ENCODE measurements at regions not wholly inside any gene's neighbourhood (a gene's known extent, or its start where the extent isn't known, plus 50 kb on each side); places are given as distances from the start of the nearest gene placed in this dataset.

DNA sequence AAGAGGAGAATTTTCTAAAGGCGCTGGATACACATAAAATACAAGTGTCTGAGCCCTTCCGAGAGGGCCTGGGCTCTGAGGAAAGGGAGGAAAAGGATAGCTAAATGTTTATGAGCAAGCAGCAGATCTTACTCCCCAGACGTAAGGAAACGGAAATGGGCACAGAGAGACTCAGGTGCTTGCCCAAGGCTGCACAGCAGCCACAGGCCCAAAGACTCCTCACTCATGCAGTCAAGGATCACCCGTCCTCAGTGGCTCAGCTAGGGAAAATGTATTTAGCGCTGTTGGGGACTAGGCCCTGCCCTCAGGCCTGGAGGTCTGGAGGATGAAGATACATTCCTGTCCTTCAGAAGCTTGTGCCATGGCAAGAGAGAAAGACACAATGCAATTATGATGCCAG lies 107.2 kb upstream of the SYT13 start:
- TF ChIP-seq, protein P1, sequence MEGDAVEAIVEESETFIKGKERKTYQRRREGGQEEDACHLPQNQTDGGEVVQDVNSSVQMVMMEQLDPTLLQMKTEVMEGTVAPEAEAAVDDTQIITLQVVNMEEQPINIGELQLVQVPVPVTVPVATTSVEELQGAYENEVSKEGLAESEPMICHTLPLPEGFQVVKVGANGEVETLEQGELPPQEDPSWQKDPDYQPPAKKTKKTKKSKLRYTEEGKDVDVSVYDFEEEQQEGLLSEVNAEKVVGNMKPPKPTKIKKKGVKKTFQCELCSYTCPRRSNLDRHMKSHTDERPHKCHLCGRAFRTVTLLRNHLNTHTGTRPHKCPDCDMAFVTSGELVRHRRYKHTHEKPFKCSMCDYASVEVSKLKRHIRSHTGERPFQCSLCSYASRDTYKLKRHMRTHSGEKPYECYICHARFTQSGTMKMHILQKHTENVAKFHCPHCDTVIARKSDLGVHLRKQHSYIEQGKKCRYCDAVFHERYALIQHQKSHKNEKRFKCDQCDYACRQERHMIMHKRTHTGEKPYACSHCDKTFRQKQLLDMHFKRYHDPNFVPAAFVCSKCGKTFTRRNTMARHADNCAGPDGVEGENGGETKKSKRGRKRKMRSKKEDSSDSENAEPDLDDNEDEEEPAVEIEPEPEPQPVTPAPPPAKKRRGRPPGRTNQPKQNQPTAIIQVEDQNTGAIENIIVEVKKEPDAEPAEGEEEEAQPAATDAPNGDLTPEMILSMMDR (conservative IDR thresholded peaks at IDR 0.05; ENCODE audit: low read length), result no peak
- no peak for TF ChIP-seq EZH2phosphoT487 (IDR thresholded peaks at IDR 0.05; ENCODE audit: borderline replicate concordance, low read depth, low read length)
- H3K27ac ChIP-seq (ENCODE audit: low read depth, low read length, poor library complexity, severe bottlenecking), result no peak overlapping the region
- H2AFZ ChIP-seq (ENCODE audit: low read length), result no peak overlapping the region
- H3K79me2 ChIP-seq (ENCODE audit: insufficient read depth, low read depth, low read length), result no peaks in the 10 kb centered on the region
- no peak for DNase-seq (ENCODE audit: low spot score)
- no peaks in the 10 kb centered on the region for H3K36me3 ChIP-seq (ENCODE audit: insufficient read depth, low read length)
- H3K4me1 ChIP-seq (ENCODE audit: insufficient read depth, low read length, poor library complexity, severe bottlenecking), result no peaks in the 10 kb centered on the region
- no TSS peak for BruUV-seq (replicated peaks)
- H4K20me1 ChIP-seq (ENCODE audit: insufficient read depth, low read length), result no peaks in the 10 kb centered on the region
- no peaks in the 10 kb centered on the region for H3K9me2 ChIP-seq (ENCODE audit: insufficient read depth, low read length)
- ChIA-PET POLR2A (no interaction called here), CTCF (ENCODE audit: unreplicated experiment) (no interaction called here)
- H3K4me2 ChIP-seq (ENCODE audit: low read length), result no peak overlapping the region
- intact Hi-C loops (cut with micrococcal nuclease; ENCODE audit: unreplicated experiment), result no loop called here
- no peak overlapping the region for H3K4me3 ChIP-seq (ENCODE audit: low read depth, low read length, poor library complexity, severe bottlenecking)
- no peaks in the 10 kb centered on the region for H3K9me3 ChIP-seq (ENCODE audit: low read length)

DNA sequence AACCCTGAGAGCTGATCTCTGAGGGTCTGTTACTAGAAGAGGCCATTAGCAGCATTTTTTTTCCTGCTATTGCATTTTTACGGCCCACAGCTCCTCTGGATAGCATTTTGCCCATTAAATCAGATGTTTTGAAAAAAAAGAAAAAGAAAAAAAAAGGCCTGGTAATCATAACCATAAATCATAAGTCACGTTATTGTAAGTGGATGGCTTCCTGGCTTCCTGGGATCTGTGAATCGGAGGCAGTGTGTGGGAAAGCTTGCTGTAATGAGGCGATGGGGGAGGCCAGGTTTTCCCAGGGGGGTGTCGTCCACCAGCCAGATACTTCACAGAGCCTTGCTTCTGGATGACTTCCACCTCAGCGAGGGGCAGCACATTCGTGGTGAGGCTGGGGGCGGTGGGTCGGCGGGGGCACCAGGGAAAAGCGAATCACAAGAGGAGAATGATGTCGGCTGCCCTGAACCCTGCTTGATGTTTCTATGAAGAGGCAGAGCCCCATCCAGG lies 106.5 kb upstream of the SYT13 start:
- no peaks in the 10 kb centered on the region for H3K9me3 ChIP-seq (ENCODE audit: low read length)
- intact Hi-C loops (cut with micrococcal nuclease; ENCODE audit: unreplicated experiment), result no loop called here
- TF ChIP-seq, protein P1 (conservative IDR thresholded peaks at IDR 0.05; ENCODE audit: low read length), result no peak
- no peak for TF ChIP-seq EZH2phosphoT487 (IDR thresholded peaks at IDR 0.05; ENCODE audit: borderline replicate concordance, low read depth, low read length)
- no peak overlapping the region for H2AFZ ChIP-seq (ENCODE audit: low read length)
- H3K79me2 ChIP-seq (ENCODE audit: insufficient read depth, low read depth, low read length), result no peaks in the 10 kb centered on the region
- H4K20me1 ChIP-seq (ENCODE audit: insufficient read depth, low read length), result no peaks in the 10 kb centered on the region
- no peaks in the 10 kb centered on the region for H3K4me1 ChIP-seq (ENCODE audit: insufficient read depth, low read length, poor library complexity, severe bottlenecking)
- CTCF ChIA-PET (ENCODE audit: unreplicated experiment), result no interaction called here
- no TSS peak for BruUV-seq (replicated peaks)
- H3K36me3 ChIP-seq (ENCODE audit: insufficient read depth, low read length), result no peaks in the 10 kb centered on the region
- H3K9me2 ChIP-seq (ENCODE audit: insufficient read depth, low read length), result no peaks in the 10 kb centered on the region
- no peak overlapping the region for H3K4me2 ChIP-seq (ENCODE audit: low read length)
- H3K4me3 ChIP-seq (ENCODE audit: low read depth, low read length, poor library complexity, severe bottlenecking), result no peak overlapping the region
- no peak for DNase-seq (ENCODE audit: low spot score)
- POLR2A ChIA-PET, result no interaction called here
- H3K27ac ChIP-seq (ENCODE audit: low read depth, low read length, poor library complexity, severe bottlenecking), result no peak overlapping the region

DNA sequence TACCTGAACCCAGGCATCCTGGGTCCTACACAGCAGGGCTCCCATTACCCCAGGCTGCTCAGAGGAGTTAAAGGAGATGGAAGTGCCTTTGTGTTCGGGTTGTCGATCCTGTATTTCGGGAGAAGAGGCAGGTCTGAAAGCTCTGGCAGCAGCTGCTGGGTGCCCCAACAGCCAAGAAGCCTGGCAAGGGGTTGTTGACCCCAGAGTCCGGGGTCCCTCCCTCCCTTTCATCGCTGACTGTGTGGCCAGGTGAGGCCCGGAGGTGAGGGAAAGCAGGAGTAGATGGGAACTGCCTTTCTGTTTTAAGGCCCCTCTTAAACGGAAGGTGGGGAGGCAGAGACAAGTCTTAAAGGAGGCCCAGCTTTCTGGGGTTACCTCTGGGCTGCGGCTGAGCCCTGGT lies 106.0 kb upstream of the SYT13 start:
- no peak overlapping the region for H2AFZ ChIP-seq (ENCODE audit: low read length)
- ChIA-PET POLR2A (no interaction called here), CTCF (ENCODE audit: unreplicated experiment) (no interaction called here)
- no peaks in the 10 kb centered on the region for H3K79me2 ChIP-seq (ENCODE audit: insufficient read depth, low read depth, low read length)
- no peak for DNase-seq (ENCODE audit: low spot score)
- H4K20me1 ChIP-seq (ENCODE audit: insufficient read depth, low read length), result no peaks in the 10 kb centered on the region
- no peaks in the 10 kb centered on the region for H3K4me1 ChIP-seq (ENCODE audit: insufficient read depth, low read length, poor library complexity, severe bottlenecking)
- H3K36me3 ChIP-seq (ENCODE audit: insufficient read depth, low read length), result no peaks in the 10 kb centered on the region
- H3K4me3 ChIP-seq (ENCODE audit: low read depth, low read length, poor library complexity, severe bottlenecking), result no peak overlapping the region
- intact Hi-C loops (cut with micrococcal nuclease; ENCODE audit: unreplicated experiment), result no loop called here
- no peak overlapping the region for H3K4me2 ChIP-seq (ENCODE audit: low read length)
- no TSS peak for BruUV-seq (replicated peaks)
- H3K9me2 ChIP-seq (ENCODE audit: insufficient read depth, low read length), result no peaks in the 10 kb centered on the region
- no peak for TF ChIP-seq EZH2phosphoT487 (IDR thresholded peaks at IDR 0.05; ENCODE audit: borderline replicate concordance, low read depth, low read length)
- TF ChIP-seq, protein P1 (conservative IDR thresholded peaks at IDR 0.05; ENCODE audit: low read length), result no peak
- no peak overlapping the region for H3K27ac ChIP-seq (ENCODE audit: low read depth, low read length, poor library complexity, severe bottlenecking)
- H3K9me3 ChIP-seq (ENCODE audit: low read length), result no peaks in the 10 kb centered on the region
